ENCODE measurements at regions not wholly inside any gene's neighbourhood (a gene's known extent, or its start where the extent isn't known, plus 50 kb on each side); places are given as distances from the start of the nearest gene placed in this dataset.
A peak's percentile ranks its signal among the peaks of the same experiment; 100 is the strongest.

DNA sequence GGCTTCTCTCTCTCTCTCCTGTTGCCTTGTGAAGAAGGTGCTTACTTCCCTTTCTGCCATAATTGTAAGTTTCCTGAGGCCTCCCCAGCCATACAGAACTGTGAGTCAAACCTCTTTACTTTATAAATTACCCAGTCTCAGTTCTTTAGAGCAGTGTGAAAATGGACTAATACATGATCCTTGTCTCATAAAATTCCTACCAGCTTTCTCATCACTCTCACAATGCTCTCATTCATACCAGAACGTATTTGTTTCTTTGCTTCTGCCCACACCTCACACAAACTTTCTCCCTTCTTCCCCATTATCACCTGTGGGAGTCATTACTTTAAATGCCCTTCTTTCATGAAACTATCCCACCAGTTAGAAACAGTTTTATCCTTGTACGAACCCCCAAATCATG, 62.7 kb upstream of the ARHGAP42 start:
- H3K4me3 ChIP-seq (ENCODE audit: low read depth, low read length): no peak overlapping the region
- TF ChIP-seq, protein P1, sequence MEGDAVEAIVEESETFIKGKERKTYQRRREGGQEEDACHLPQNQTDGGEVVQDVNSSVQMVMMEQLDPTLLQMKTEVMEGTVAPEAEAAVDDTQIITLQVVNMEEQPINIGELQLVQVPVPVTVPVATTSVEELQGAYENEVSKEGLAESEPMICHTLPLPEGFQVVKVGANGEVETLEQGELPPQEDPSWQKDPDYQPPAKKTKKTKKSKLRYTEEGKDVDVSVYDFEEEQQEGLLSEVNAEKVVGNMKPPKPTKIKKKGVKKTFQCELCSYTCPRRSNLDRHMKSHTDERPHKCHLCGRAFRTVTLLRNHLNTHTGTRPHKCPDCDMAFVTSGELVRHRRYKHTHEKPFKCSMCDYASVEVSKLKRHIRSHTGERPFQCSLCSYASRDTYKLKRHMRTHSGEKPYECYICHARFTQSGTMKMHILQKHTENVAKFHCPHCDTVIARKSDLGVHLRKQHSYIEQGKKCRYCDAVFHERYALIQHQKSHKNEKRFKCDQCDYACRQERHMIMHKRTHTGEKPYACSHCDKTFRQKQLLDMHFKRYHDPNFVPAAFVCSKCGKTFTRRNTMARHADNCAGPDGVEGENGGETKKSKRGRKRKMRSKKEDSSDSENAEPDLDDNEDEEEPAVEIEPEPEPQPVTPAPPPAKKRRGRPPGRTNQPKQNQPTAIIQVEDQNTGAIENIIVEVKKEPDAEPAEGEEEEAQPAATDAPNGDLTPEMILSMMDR (IDR thresholded peaks at IDR 0.05; ENCODE audit: control insufficient read depth, extremely low read depth, insufficient read depth): no peak
- no peak for DNase-seq (ENCODE audit: low read depth)

DNA sequence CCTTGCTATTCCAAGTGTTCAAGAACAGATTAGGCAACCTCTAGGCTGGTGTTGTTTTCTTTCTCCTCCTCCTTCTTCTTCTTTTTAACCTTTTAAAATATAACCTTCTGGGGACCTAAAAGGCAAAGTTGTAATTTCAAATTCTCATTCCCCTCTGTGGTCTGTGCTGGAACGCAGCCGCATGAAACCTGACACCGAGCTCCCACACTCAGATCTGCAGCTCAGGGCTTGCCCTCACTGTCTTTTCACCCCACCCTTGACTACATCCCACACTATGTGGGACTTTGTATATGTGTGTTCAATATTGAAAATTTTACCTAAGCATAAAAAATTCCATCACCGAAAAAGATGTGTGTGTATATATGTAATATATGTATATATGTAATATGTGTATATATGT, 62.0 kb upstream of the ARHGAP42 start:
- TF ChIP-seq, protein P1 (IDR thresholded peaks at IDR 0.05; ENCODE audit: control insufficient read depth, extremely low read depth, insufficient read depth): no peak
- no peak for DNase-seq (ENCODE audit: low read depth)
- H3K4me3 ChIP-seq (ENCODE audit: low read depth, low read length): no peak overlapping the region

DNA sequence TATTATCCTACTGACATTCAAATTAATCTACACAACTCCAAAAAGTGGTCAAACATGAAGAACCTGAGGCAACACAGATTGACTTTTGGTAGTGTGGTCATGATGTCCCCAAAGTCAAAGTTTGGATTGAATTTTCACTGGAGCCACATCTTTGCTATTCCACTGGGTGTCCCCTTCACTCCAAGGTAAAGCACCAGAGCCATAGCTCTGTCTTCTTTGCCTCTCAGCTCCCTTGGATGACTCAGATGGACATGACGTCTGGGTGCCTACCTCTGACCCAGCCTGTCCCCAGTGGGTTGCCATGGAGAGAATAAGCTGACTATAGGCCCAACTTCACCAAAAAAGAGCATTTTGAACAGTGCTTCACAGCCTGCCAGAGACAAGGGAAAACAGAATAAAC, 57.4 kb upstream of the ARHGAP42 start:
- no peak for DNase-seq (ENCODE audit: low read depth)
- TF ChIP-seq, protein P1 (IDR thresholded peaks at IDR 0.05; ENCODE audit: control insufficient read depth, extremely low read depth, insufficient read depth): no peak
- H3K4me3 ChIP-seq (ENCODE audit: low read depth, low read length): no peak overlapping the region

DNA sequence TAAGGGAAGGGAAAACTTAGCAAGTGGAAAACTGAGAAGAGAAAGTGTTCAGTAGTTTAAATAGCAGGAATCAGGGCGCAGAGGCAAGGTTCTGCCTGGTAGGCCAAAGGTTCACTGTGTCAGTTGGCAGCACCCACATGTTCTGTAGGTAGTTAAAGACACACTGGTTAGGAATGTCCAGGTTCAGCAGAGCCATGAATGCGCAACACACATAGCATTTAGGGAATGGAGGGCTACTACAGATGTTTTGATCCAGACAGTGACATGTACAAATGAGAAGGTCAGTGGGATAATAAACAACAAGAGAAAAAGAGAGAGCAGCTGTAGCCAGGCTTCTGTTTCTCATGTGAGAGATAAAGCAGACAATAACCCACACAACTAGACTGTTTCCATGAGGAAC, 56.2 kb upstream of the ARHGAP42 start:
- TF ChIP-seq, protein P1 (IDR thresholded peaks at IDR 0.05; ENCODE audit: control insufficient read depth, extremely low read depth, insufficient read depth): no peak
- H3K4me3 ChIP-seq (ENCODE audit: low read depth, low read length): no peak overlapping the region
- no peak for DNase-seq (ENCODE audit: low read depth)

DNA sequence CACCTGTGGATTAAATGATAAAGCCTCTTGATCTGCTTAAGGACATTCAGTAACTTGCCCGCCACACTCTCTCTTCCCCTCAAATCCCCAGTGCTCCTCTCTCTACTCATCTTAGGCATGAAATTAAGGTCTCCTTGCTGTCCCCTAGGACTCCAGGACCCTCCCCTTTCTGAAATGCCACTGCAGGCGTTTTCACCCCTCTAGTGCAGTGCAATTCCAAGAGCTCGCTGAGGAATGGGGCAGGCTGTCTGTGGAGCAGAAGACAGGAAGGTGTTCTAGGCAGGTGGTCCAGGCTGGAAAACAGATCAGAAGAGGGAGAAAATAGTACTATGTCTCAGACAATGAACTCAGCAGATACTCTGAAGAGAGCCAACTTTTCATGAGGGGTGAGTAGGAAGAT, 55.8 kb upstream of the ARHGAP42 start:
- TF ChIP-seq, protein P1 (IDR thresholded peaks at IDR 0.05; ENCODE audit: control insufficient read depth, extremely low read depth, insufficient read depth): no peak
- no peak for DNase-seq (ENCODE audit: low read depth)
- no peak overlapping the region for H3K4me3 ChIP-seq (ENCODE audit: low read depth, low read length)

DNA sequence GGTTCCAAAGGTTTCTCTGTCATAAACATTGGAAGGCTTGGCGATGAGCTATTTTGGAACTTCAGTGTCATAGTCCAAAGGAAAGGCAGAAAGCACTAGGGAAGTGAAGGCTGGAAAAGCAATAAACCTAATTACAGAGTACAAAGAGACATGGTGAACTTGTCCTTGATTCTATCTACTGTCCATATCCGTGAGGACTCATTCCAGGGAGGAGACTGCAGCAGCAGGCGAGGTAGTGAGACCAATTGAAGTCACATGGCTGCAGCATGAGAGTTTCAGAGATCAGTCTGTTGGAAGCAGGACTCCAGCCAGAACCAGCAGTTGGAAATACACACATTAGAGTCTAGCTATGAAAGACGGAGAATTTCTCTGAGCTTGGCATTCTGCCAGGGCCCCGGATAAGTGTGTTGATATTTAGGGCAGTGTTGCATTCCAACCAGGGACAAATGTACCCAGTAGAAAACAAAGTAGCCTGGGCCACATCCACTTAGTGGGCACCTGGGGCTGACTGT, 54.1 kb upstream of the ARHGAP42 start:
- peak; percentile 87 for DNase-seq (ENCODE audit: low read depth)
- TF ChIP-seq, protein P1 (IDR thresholded peaks at IDR 0.05; ENCODE audit: control insufficient read depth, extremely low read depth, insufficient read depth): no peak
- no peak overlapping the region for H3K4me3 ChIP-seq (ENCODE audit: low read depth, low read length)

DNA sequence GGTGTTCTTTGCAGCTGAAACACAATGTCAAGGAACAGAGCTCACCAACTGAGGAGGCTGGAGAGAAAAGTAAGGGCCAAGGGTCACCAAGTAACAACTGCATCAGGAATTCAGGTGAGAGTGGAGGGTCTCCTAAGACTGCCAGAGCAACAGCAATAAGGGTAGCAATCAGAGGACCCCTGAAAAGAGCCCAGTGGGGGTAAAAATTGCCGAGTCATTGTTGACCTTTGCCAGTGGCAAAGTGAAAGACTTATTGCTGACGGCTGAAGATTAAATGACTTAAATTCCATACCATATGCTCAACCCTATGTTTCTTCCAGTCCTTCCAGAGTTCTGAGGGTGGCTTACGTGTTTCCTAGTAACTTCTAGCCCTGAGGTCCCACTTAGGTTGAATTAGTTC, 51.9 kb upstream of the ARHGAP42 start:
- H3K4me3 ChIP-seq (ENCODE audit: low read depth, low read length): no peak overlapping the region
- TF ChIP-seq, protein P1 (IDR thresholded peaks at IDR 0.05; ENCODE audit: control insufficient read depth, extremely low read depth, insufficient read depth): no peak
- DNase-seq (ENCODE audit: low read depth): no peak

All from LNCaP clone FGC (cell line).